Vagina (tissue), 2 donors: ENCODE measurements at regions not wholly inside any gene's neighbourhood (a gene's known extent, or its start where the extent isn't known, plus 50 kb on each side); places are given as distances from the start of the nearest gene placed in this dataset.

ENCODE experiments used
- CTCF ChIP-seq, 3 experiments: fragments of 450-650 bp in 2 of 3; fragments of 200-600 bp in 1 of 3; sonication (generic) in 1 of 3; IDR thresholded peaks; one replicate each; pipeline ENCODE4 v1.5.1; 2017 to 2019; ENCODE audit warnings: antibody characterized with exemption in 3 of 3, mild to moderate bottlenecking in 2 of 3, moderate library complexity in 2 of 3
- POLR2A ChIP-seq, 2 donors: fragments of 450-650 bp; IDR thresholded peaks; one replicate each; pipeline ENCODE4 v1.6.1; 2017; ENCODE audit warnings: antibody characterized with exemption in 2 of 2, mild to moderate bottlenecking in 2 of 2, moderate library complexity in 2 of 2
- POLR2AphosphoS5 ChIP-seq, 2 donors: sonication (generic); formaldehyde crosslinking; IDR thresholded peaks; one replicate each; pipeline ENCODE4 v1.9.0; 2017; ENCODE audit warnings: antibody characterized with exemption in 2 of 2, mild to moderate bottlenecking in 2 of 2, low read depth in 1 of 2; ENCODE audit not compliant: insufficient read depth in 1 of 2

DNA sequence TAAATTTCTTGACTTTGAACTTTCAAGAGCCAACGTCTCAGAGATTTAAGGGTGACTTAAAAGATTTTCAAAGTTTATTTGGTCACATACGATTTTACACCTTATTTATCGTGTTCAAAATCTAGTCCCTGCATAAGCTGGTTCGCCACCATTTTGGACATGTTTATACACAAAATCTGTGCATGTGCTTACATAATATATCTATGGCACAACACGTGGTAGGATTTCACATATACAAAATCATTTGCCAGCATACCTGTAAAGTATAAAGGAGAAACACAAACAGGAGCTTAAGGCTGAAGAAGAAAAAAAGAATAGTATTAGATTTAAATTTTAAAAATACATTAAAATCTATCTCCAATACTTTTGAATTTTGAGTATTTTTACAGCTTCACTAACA, 190.0 kb upstream of the KYNU start:
- TF ChIP-seq POLR2A (IDR thresholded peaks at IDR 0.05): no peak
- no peak for TF ChIP-seq CTCF (IDR thresholded peaks at IDR 0.05)
- no peak for TF ChIP-seq POLR2AphosphoS5 (IDR thresholded peaks at IDR 0.05; ENCODE audit: insufficient read depth in 1 of 2, low read depth in 1 of 2)
